A204.1 (cell line): ENCODE measurements at regions not wholly inside any gene's neighbourhood (a gene's known extent, or its start where the extent isn't known, plus 50 kb on each side); places are given as distances from the start of the nearest gene placed in this dataset.

ENCODE experiments used
- FAIRE-seq: peaks from 2 replicates; lab custom pipeline; 2012; peaks lifted over from hg19 to GRCh38; lab: Jason Lieb, UNC

GRCh38 chr2:59660262-59660661, 893.2 kb downstream of the BCL11A start:
- no peak for FAIRE-seq

- no peak for FAIRE-seq
Measured at GRCh38 chr2:59658906-59659635, 894.4 kb downstream of the BCL11A start.

- FAIRE-seq: no peak
Measured at GRCh38 chr2:59655809-59656208, 897.6 kb downstream of the BCL11A start.

GRCh38 chr2:59654710-59655109, 898.7 kb downstream of the BCL11A start:
- FAIRE-seq: no peak

GRCh38 chr2:59653164-59653563, 900.3 kb downstream of the BCL11A start:
- no peak for FAIRE-seq

GRCh38 chr2:59630789-59631188, 922.7 kb downstream of the BCL11A start:
- FAIRE-seq: no peak

GRCh38 chr2:59627599-59627998, 925.9 kb downstream of the BCL11A start:
- no peak for FAIRE-seq

GRCh38 chr2:59622599-59623308, 930.7 kb downstream of the BCL11A start:
- FAIRE-seq: no peak

- no peak for FAIRE-seq
Measured at GRCh38 chr2:59604123-59604522, 949.3 kb downstream of the BCL11A start.

GRCh38 chr2:59594671-59595222, 958.7 kb downstream of the BCL11A start:
- no peak for FAIRE-seq

- FAIRE-seq: no peak
Measured at GRCh38 chr2:59590798-59591197, 962.7 kb downstream of the BCL11A start.

- no peak for FAIRE-seq
Measured at GRCh38 chr2:59589881-59590280, 963.6 kb downstream of the BCL11A start.

GRCh38 chr2:59588286-59588685, 965.2 kb downstream of the BCL11A start:
- FAIRE-seq: no peak

- FAIRE-seq: no peak
Measured at GRCh38 chr2:59586176-59586575, 967.3 kb downstream of the BCL11A start.

- FAIRE-seq: no peak
Measured at GRCh38 chr2:59585655-59586054, 967.8 kb downstream of the BCL11A start.

- FAIRE-seq: no peak
Measured at GRCh38 chr2:59584958-59585357, 968.5 kb downstream of the BCL11A start.

- no peak for FAIRE-seq
Measured at GRCh38 chr2:59583173-59583765, 970.2 kb downstream of the BCL11A start.

GRCh38 chr2:59578349-59578748, 975.1 kb downstream of the BCL11A start:
- FAIRE-seq: no peak

GRCh38 chr2:59575191-59575590, 978.3 kb downstream of the BCL11A start:
- no peak for FAIRE-seq

- no peak for FAIRE-seq
Measured at GRCh38 chr2:59572227-59572626, 981.2 kb downstream of the BCL11A start.

GRCh38 chr2:59570818-59571217, 982.6 kb downstream of the BCL11A start:
- no peak for FAIRE-seq

GRCh38 chr2:59569124-59569523, 984.3 kb downstream of the BCL11A start:
- no peak for FAIRE-seq

GRCh38 chr2:59568461-59568860, 985.0 kb downstream of the BCL11A start:
- FAIRE-seq: no peak
